GM19099 (cell line): ENCODE measurements at regions not wholly inside any gene's neighbourhood (a gene's known extent, or its start where the extent isn't known, plus 50 kb on each side); places are given as distances from the start of the nearest gene placed in this dataset.

Experiments
- POLR2A ChIP-seq: IDR thresholded peaks from 3 replicates; pipeline ENCODE4 v1.6.1; 2011; ENCODE audit warnings: low read depth; ENCODE audit not compliant: insufficient read length; ENCODE audit errors: extremely low read depth

DNA sequence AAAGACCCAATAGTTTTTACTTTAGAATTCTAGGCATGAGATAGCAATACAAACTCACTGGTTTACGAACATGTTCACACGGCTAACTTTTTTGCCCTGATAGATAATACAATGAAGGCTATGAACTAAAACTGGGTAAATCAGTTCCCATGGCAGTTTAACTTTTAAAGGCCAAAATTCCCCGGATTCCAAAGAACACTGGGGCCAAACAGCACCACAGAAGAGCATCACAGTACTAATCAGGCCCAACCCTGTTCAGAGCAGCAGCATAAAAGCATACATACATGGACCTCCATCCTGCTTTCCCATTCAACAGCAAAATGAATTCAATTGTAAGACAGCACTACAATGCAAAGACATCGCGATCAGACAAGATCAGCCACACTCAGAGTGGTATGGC lies 540.3 kb upstream of the CCDC54 start:
- no peak for TF ChIP-seq POLR2A

DNA sequence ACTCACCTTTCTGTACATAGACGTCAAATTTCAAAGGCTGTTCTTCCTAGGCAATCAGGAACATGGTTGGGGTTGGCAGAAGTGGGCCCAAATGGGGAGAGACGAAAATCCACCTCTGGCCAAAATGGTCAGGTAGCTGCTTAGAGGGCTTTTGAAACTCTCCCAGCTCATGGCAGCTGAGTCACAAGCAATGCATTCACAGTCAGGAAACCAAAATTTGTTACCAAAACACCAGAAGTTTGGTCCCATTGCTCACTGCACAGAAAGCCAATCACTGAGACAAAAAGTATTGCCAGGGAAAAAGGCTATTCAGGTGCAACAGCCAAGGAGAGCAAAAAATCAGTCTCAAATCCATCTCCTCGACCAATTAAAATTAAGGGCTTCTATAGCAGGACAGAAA lies 539.6 kb upstream of the CCDC54 start:
- no peak for TF ChIP-seq POLR2A

DNA sequence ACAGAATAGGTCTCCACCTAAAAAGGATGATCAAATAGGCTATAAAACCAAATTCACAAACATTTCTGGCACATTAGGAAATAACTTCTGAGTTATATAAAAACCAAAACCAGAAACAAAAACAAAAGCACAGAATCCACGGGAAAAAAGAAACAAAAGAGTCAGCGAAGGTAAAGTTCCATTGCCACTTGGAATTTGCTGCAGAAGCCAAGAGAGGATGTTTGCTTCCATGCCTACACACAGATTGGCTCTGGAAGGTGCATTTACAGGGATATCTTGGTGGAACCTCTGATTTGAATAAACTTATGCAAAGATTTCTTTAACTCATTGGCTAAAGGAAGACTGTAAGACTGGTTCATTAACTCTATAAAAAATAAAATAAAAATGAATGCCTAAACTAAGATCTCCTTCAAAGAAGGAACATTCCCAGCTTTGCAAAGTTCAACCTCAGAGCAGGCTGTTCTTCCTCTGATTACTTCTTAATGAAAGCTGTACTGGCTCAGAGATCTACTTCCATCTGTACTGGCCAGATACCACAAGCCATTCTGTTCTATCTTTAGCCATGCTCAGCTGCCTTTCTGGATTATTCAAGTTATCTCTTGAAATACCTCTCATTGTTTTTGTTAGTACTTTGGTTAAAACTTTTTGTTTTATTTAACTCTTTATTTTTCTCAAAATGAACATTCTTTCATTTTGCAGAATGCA lies 537.5 kb upstream of the CCDC54 start:
- TF ChIP-seq POLR2A, result no peak

DNA sequence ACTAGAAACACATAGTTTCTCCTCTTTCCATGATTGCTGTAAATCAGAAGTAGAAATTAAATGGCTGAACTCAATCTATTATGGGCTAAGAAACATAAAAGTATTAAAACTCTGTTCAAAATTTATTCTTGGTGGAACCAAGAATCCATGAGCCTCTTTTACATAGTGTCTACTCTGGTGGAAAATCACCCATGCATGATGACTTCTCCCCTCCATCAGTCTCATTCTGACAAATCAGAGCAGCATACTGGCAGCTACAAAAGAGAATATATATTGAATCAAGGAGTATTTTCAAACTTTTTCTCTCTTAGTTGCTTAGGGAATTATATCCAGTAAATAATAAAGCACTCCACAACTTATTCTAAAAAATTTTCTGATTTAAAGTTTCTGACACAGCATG lies 536.9 kb upstream of the CCDC54 start:
- TF ChIP-seq POLR2A, result no peak

DNA sequence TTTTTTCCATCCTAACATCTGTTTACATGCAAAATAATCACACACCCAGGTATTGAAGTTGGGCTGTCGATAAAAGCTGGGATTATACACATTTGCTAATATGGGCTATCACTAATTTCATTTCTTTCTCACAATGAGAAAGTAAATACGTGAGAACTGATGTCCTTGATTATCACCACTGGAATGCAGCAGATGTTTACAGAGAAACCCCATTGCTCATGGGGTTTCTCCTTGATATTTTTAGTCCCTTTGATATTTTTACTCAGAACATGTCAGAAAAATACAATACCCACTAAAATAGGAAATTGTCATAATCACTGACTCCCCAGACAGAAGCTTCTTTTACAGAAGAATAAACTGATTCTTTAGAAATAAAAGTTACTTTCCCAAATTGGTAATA lies 535.1 kb upstream of the CCDC54 start:
- TF ChIP-seq POLR2A, result no peak

DNA sequence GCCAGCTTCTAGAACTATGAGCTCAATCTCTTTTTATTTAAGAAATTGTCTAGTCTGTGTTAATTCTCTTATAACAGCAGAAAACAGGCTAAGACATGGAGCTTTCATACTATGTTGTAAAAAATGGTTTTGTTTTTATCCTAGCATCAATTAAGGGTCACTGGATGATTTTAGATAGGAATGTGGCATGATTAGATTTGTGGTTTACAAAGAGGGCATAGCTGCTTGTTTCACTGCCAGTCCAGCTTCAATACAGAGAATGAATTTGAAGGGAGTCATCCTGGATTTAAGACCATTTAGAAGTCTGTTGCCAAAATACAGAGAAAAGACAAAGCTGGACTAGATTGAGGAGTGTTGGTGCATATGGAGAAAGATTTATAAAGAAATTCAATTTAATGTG lies 532.6 kb upstream of the CCDC54 start:
- no peak for TF ChIP-seq POLR2A

DNA sequence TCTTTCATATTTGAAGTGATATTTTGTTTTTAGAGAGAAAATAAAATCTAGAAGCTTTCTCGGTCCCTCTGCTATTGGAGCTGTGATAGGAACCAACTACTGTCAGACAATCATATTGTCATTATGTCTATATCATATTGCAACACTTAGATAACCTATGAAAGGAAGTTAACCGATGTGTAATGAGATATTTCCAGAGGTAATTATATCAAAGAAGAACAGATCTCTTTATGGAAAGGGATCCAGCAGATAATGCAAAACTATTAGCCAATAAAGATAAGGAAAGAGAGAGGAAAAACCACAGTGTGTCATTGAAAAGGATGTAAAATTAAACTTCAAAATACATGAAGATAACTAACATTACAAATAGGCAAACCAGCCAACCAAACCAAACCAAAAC lies 529.1 kb upstream of the CCDC54 start:
- no peak for TF ChIP-seq POLR2A

DNA sequence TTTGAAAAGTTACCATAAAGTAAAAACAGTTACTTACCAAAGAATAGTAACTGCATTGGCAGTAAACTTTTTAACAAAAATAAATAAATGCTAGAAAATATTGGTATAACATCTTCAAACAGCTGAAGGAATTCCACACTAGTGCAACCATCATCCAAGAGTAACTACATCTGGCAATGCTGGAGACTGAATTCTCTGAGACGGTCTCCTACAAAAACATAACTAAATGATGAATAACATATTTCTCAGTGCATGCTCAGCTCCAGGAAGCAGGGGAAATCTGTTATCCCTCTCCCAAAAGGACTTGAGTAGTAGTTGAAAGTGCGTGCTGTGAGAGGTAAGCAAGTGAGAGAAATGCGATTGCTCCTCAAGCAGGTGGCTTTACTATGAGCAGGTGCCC lies 526.8 kb upstream of the CCDC54 start:
- no peak for TF ChIP-seq POLR2A

DNA sequence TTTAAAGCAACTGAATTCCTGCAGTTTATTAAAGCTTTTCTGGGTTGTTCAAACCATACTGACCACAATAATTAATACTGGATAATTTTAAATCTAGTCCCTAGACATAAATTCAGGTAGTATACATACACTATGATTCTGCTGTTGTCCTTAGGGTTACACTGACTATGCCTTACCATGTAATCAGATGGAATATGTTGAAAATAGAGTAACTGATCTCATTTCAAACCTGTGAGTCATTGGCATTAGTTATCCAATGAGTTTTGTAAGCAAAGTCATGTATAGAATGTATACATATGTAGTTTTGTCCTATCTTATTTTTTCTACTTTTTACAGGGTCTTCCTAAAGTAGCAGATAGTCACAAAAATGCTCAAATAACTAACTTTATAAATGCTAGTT lies 517.1 kb upstream of the CCDC54 start:
- no peak for TF ChIP-seq POLR2A

DNA sequence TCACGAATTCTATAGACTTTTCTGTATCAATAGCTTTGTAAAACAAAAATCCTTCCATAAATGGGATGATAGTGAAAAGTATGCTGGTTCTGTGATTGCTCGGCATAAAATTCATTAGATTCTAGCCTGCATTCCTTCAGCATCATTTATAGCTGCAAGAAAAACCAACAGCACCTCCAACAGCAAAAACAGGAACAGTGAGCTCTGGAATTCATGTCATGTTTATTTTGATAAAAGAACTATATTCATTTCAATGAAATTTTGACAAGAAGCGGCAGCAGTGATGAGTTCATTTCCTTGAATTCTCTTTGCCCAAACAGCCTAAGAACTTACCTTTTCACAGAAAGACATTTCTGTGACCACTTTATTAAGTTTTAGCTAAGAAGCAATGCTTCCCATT lies 515.2 kb upstream of the CCDC54 start:
- TF ChIP-seq POLR2A, result no peak

DNA sequence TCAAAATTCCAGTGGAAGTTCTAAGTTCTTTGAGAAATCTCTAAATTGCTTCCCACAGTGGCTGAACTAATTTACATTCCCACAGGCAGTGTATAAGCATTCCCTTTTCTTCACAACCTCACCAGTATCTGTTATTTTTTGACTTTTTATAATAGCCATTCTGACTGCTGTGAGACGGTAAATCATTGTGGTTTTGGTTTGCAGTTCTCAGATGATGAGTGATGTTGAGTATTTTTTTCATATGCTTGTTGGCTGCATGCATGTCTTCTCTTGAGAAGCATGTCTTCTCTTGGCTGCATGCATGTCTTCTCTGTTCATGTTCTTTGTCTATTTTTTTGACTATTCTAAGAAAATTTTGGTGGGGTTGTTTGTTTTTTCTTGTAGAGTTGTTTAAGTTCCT lies 499.6 kb upstream of the CCDC54 start:
- TF ChIP-seq POLR2A, result no peak

DNA sequence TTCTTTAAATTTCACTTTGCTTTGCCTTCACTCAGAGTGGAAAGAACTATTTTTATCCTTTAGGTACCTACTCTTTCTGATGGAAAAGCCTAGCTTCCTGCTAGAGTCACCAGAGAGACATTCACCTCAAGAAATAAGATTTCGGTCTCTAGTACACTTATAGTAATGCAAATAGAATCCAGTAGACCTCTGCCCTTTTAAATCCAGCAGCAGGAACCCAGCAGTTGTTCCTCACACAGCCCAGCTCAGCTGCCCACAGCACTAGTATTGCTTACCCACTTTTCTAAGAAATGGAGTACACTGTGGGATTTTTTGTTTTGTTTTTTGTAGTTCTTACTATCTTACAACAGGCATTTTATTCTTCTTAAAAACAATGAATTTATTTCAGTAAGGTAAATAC lies 497.0 kb upstream of the CCDC54 start:
- no peak for TF ChIP-seq POLR2A

DNA sequence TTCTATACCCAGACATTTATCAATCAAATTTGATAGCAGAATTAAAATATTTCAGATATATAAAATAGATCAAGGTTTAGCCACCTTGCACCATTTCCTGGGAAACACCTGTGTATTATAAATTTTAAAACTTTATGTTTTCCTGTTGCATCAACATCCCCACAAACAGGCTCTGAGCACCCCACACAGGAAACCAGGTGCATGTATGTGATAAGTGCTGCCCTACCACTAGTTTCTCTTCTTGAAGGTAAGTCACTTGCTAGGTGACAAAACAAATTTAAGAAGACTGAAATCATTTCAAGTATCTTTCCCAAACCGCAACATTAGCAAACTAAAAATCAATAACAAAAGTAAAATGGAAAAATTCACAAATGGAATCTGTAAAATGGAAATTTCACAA lies 496.1 kb upstream of the CCDC54 start:
- TF ChIP-seq POLR2A, result no peak

DNA sequence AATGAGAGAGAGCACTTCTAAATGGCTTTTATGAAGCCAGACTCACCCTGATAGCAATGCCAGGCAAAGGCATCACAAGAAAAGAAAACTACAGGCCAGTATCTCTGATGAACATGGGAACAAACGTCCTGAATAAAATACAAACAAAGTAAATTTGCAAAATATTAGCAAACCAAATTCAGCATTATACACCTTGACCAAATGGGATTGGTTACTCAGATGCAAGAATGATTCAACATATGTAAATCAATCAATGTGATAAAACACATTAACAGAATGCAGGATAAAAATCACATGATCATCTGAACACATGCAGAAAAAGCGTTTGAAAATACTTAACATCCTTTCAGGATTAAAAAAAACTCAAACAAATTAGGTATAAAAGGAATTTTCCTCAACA lies 494.9 kb upstream of the CCDC54 start:
- TF ChIP-seq POLR2A, result no peak

DNA sequence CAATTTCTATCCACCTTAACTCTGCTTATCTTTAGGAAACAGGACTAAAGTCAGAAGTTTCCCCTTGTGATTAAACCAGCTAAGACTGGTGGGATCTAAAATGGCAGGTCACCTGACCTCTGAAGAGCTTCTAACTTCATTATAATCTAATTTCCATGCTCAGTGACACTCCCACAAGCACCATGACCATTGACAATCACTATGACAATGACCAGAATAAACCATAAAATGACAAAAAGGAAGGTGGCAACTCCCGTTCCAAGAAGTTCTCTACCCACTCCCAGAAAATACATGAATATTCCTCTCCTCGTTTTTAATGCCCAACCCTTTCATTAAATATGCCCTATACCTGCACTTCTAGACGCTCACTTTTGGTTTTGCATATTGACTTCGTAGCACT lies 471.2 kb upstream of the CCDC54 start:
- TF ChIP-seq POLR2A, result no peak

DNA sequence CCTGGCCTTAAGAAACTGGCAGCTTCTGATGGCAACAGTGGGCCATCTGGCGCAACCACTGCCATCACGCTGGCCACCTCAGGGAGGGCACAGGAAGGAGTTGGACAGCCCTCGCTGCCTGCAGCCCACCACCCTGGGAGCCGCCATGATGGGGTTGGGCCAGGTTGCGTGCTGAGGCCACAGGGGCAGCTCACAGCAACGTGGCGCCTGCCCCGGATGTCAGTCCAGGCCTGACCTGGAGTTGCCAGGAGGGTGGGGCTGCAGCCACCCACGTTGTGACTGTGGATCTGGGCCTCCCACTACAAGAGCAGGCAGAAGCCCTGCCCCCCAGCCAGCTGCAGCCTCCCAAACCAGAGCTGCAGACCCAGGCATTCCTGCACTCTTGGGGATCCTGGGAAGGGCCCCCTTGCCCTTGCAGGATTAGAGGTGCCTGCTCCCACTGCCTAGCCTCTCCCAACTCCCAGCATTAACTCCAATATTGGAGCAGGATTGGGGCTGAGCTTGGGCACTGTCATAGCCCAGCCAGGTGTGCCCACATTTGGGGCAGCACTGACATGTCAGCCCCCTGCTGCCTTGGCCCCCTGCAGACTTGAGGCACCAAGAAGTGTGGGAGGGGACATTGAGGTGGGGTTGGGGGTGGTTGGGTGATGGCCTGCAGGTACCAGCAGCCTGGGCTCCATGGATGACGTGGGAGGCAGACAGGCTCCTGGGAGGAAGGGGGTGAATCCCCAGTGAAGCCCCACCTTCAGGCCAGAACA lies 468.9 kb upstream of the CCDC54 start:
- no peak for TF ChIP-seq POLR2A
